ENCODE measurements at regions not wholly inside any gene's neighbourhood (a gene's known extent, or its start where the extent isn't known, plus 50 kb on each side); places are given as distances from the start of the nearest gene placed in this dataset.

- no peak for DNase-seq (ENCODE audit: low read depth in 2 of 2)
These were observed 486.9 kb upstream of the ARRDC4 start for GRCh38 chr15:97473627-97474026.

- DNase-seq (ENCODE audit: low read depth in 2 of 2): no peak
These were observed 480.5 kb upstream of the ARRDC4 start for GRCh38 chr15:97479957-97480356.

GRCh38 chr15:97482521-97482920, 478.0 kb upstream of the ARRDC4 start:
- no peak for DNase-seq (ENCODE audit: low read depth in 2 of 2)

- DNase-seq (ENCODE audit: low read depth in 2 of 2): no peak
These were observed 477.3 kb upstream of the ARRDC4 start for GRCh38 chr15:97483232-97483631.

GRCh38 chr15:97490429-97490828, 470.1 kb upstream of the ARRDC4 start:
- no peak for DNase-seq (ENCODE audit: low read depth in 2 of 2)

GRCh38 chr15:97501291-97501690, 459.2 kb upstream of the ARRDC4 start:
- no peak for DNase-seq (ENCODE audit: low read depth in 2 of 2)

GRCh38 chr15:97502038-97502437, 458.5 kb upstream of the ARRDC4 start:
- DNase-seq (ENCODE audit: low read depth in 2 of 2): no peak

- peak; percentile 16 to 31 for DNase-seq (ENCODE audit: low read depth in 2 of 2)
These were observed 456.3 kb upstream of the ARRDC4 start for GRCh38 chr15:97504031-97504792.

GRCh38 chr15:97517737-97518136, 442.8 kb upstream of the ARRDC4 start:
- DNase-seq (ENCODE audit: low read depth in 2 of 2): no peak

- no peak for DNase-seq (ENCODE audit: low read depth in 2 of 2)
These were observed 439.8 kb upstream of the ARRDC4 start for GRCh38 chr15:97520689-97521088.

- DNase-seq (ENCODE audit: low read depth in 2 of 2): no peak
These were observed 438.9 kb upstream of the ARRDC4 start for GRCh38 chr15:97521381-97522285.

GRCh38 chr15:97522347-97522746, 438.2 kb upstream of the ARRDC4 start:
- DNase-seq (ENCODE audit: low read depth in 2 of 2): no peak

GRCh38 chr15:97525809-97526208, 434.7 kb upstream of the ARRDC4 start:
- DNase-seq (ENCODE audit: low read depth in 2 of 2): no peak

- no peak for DNase-seq (ENCODE audit: low read depth in 2 of 2)
These were observed 432.3 kb upstream of the ARRDC4 start for GRCh38 chr15:97528238-97528637.

- no peak for DNase-seq (ENCODE audit: low read depth in 2 of 2)
These were observed 414.7 kb upstream of the ARRDC4 start for GRCh38 chr15:97545799-97546198.

- no peak for DNase-seq (ENCODE audit: low read depth in 2 of 2)
These were observed 413.1 kb upstream of the ARRDC4 start for GRCh38 chr15:97547381-97547780.

- DNase-seq (ENCODE audit: low read depth in 2 of 2): no peak
These were observed 399.0 kb upstream of the ARRDC4 start for GRCh38 chr15:97561529-97561928.

- no peak for DNase-seq (ENCODE audit: low read depth in 2 of 2)
These were observed 397.0 kb upstream of the ARRDC4 start for GRCh38 chr15:97563516-97563915.

GRCh38 chr15:97566961-97567360, 393.5 kb upstream of the ARRDC4 start:
- no peak for DNase-seq (ENCODE audit: low read depth in 2 of 2)

GRCh38 chr15:97567411-97567810, 393.1 kb upstream of the ARRDC4 start:
- DNase-seq (ENCODE audit: low read depth in 2 of 2): no peak

GRCh38 chr15:97576929-97577645, 383.4 kb upstream of the ARRDC4 start:
- no peak for DNase-seq (ENCODE audit: low read depth in 2 of 2)

- no peak for DNase-seq (ENCODE audit: low read depth in 2 of 2)
These were observed 375.1 kb upstream of the ARRDC4 start for GRCh38 chr15:97585408-97585807.

Data from fibroblast of skin of left quadriceps (primary cell).